MCF 10A (cell line): ENCODE measurements at regions not wholly inside any gene's neighbourhood (a gene's known extent, or its start where the extent isn't known, plus 50 kb on each side); places are given as distances from the start of the nearest gene placed in this dataset.

Experiments used
- BruUV-seq: library from RNA; stranded (reverse); fragments of 400-500 nt; replicated peaks from 2 replicates; lab custom pipeline; 2021; lab: Mats Ljungman, UMichigan
- CTCF ChIA-PET: fragments of 300-600 bp; sonication (Branson Sonifier 250); formaldehyde crosslinking; extraction: SDS; loops from one replicate; lab custom pipeline; 2021; ENCODE audit warnings: antibody characterized with exemption, inconsistent platforms; lab: Yijun Ruan, JAX
- POLR2A ChIA-PET: fragments of 300-600, 350-650 bp; sonication (Branson Sonifier 250); formaldehyde crosslinking; extraction: SDS; loops from one replicate; lab custom pipeline; 2020; ENCODE audit warnings: antibody characterized with exemption, inconsistent platforms; lab: Yijun Ruan, JAX
- DNase-seq: peaks from one replicate; pipeline ENCODE4 v3.0.0-alpha.2; 2018; ENCODE audit not compliant: unreplicated experiment
- H3K27ac Mint-ChIP-seq: one replicate; pipeline ENCODE4 v1.8.0; 2022; ENCODE audit warnings: mild to moderate bottlenecking, low read depth, mixed read lengths; ENCODE audit not compliant: unreplicated experiment
- H3K27me3 Mint-ChIP-seq: one replicate; pipeline ENCODE4 v1.8.0; 2022; ENCODE audit warnings: mixed read lengths; ENCODE audit not compliant: insufficient read depth, unreplicated experiment
- H3K36me3 Mint-ChIP-seq: one replicate; pipeline ENCODE4 v1.8.0; 2022; ENCODE audit warnings: mild to moderate bottlenecking, moderate library complexity, mixed read lengths; ENCODE audit not compliant: insufficient read depth, unreplicated experiment
- H3K4me1 Mint-ChIP-seq: one replicate; pipeline ENCODE4 v1.8.0; 2022; ENCODE audit warnings: mixed read lengths; ENCODE audit not compliant: insufficient read depth, unreplicated experiment
- H3K4me3 Mint-ChIP-seq: one replicate; pipeline ENCODE4 v1.8.0; 2022; ENCODE audit warnings: mild to moderate bottlenecking, moderate library complexity, mixed read lengths; ENCODE audit not compliant: unreplicated experiment
- H3K9me3 Mint-ChIP-seq: one replicate; pipeline ENCODE4 v1.8.0; 2022; ENCODE audit warnings: mixed read lengths; ENCODE audit not compliant: unreplicated experiment
- intact Hi-C: fragments of 100-400 bp; cut with micrococcal nuclease; formaldehyde crosslinking; loops from 2 replicates; pipeline ENCODE4 v1.14.1; 2022
- TF ChIP-seq, protein P1 (sequence below): fragments of 200-600 bp; IDR thresholded peaks from one replicate; pipeline ENCODE4 v1.8.0; 2022; ENCODE audit warnings: antibody characterized with exemption, mild to moderate bottlenecking; ENCODE audit not compliant: unreplicated experiment

DNA sequence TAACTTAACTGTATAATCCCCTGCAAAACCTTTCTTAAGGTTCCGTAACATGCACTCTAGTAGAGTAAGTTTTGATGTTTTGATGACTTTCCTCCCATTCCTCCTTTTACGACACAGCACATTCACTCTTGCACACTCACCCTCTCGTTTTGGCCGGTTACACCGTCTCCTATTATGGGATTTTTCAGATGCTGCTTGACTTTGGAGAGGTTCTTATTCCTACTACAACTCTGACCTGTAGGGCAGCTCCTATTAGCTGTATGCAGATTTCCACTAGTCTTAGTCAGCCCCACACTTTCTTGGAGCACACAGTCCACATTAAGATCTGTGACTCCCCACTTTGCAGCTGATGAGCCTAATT, 223.7 kb upstream of the SYNCRIP start:
- ChIA-PET POLR2A (interaction anchor here (0.6 to 0.8 kb wide), 2 partner anchors 73 to 188 kb away, joined by 3 to 4 read pairs; no protein-coding TSS in a partner anchor), CTCF (no interaction called here)
- TF ChIP-seq, protein P1, sequence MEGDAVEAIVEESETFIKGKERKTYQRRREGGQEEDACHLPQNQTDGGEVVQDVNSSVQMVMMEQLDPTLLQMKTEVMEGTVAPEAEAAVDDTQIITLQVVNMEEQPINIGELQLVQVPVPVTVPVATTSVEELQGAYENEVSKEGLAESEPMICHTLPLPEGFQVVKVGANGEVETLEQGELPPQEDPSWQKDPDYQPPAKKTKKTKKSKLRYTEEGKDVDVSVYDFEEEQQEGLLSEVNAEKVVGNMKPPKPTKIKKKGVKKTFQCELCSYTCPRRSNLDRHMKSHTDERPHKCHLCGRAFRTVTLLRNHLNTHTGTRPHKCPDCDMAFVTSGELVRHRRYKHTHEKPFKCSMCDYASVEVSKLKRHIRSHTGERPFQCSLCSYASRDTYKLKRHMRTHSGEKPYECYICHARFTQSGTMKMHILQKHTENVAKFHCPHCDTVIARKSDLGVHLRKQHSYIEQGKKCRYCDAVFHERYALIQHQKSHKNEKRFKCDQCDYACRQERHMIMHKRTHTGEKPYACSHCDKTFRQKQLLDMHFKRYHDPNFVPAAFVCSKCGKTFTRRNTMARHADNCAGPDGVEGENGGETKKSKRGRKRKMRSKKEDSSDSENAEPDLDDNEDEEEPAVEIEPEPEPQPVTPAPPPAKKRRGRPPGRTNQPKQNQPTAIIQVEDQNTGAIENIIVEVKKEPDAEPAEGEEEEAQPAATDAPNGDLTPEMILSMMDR = no peak
- Mint-ChIP-seq H3K27ac (no peak overlapping the region), H3K9me3 (no peaks in the 10 kb centered on the region), H3K4me3 (no peak overlapping the region), H3K4me1 (no peaks in the 10 kb centered on the region), H3K27me3 (no peaks in the 10 kb centered on the region), H3K36me3 (no peaks in the 10 kb centered on the region)
- peak; percentile 26 for DNase-seq
- intact Hi-C loops = no loop called here
- BruUV-seq = no TSS peak

DNA sequence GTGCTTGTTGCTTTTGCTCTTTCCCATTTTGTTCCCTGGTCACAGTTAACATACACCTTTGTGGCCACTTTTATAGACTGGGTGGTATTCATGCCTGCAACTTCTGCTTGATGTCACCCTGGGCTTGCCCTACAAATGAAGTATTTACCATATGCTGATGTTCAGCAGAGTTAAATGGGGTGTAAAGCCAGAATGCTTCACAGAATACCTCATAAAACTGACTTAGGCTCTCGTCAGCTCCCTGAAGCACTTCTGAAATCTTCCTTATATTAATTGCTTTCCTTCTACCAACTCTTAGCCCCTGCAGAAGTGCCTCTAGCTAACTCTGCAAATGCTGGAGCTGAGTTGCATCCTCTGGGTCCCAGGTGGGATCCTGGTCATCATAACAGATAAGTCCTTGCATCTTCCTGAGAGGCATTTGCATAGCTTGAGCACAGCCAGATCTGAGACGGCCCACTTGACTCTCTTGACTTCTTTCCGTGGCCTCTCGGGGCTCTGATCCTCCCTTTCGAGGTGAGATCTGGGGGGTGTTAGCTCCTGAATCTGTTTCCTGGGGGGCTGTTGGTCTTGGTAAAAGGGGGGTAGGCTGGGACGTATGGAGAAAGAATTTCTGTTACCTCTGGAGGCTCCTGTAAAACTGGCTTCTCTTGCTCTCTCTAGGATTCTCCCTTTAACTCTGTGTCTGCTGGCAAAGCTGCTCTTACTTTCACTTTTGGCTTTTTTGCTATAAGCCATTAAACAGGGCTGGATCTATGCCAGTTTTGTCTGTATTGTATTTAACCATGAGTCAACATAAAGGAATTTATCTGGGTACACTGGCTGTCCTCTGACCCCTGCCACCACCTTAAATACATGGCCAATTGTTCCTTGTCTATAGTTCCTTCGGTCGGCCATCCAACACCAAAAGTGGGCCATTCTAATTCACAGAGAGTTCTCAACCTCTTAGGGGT, 223.0 kb upstream of the SYNCRIP start:
- TF ChIP-seq, protein P1 = no peak
- H3K9me3 Mint-ChIP-seq = no peaks in the 10 kb centered on the region
- H3K36me3 Mint-ChIP-seq = no peaks in the 10 kb centered on the region
- no peak overlapping the region for H3K4me3 Mint-ChIP-seq
- POLR2A ChIA-PET = interaction anchor here (0.6 to 0.8 kb wide), 2 partner anchors 74 to 188 kb away, joined by 3 to 4 read pairs; no protein-coding TSS in a partner anchor
- no peaks in the 10 kb centered on the region for H3K4me1 Mint-ChIP-seq
- H3K27me3 Mint-ChIP-seq = no peaks in the 10 kb centered on the region
- BruUV-seq = no TSS peak
- CTCF ChIA-PET = interaction anchor here (0.6 to 1.3 kb wide), 4 partner anchors 12 to 767 kb away, joined by 3 to 5 read pairs (median 4); no protein-coding TSS in a partner anchor
- DNase-seq = peak; percentile 84
- H3K27ac Mint-ChIP-seq = no peak overlapping the region
- intact Hi-C loops = no loop called here

DNA sequence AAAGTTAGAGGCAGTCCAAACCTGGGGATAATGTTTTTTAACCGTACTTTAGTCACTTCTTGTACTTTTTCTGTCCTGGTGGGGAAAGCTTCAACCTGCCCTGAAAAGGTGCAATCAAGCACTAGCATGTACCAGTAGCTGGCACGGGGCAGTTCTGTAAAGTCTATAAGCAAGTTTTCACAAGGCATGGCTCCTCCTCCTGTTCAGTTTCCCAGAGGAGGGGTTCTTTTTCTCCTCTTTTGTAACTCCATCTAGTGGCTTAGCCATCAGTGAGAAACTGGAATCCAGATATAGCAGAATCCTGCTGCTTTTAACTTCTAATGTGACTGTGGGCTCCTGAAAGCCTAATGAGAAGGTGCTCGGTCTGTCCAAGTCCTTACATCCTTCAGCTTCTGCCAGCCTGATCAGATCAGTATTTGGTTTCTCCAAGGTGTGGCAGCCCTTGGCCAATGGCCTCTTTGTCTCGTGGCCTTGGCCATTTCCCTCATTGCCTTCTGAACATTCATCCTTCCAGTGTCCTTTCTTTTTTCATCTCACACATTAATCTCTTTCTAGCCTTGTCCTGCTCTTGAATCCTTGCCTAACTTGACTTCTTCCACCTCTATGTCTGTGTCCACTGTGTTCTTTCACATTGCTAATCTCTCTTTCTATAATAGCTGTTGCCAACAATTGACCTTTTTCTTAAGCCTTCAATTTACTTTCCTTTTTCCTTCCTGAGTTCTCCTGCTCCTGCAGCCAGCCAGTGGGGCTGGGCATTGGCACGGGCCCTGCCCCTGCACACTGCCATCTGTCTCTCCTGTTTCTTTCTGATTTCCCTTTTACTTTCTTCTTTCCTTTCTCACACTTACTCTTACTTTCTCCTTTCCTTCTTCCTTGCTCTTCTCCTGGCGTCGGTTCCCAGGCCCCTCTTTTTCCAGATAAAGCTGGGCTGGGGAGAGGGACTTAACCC, 222.0 kb upstream of the SYNCRIP start:
- H3K9me3 Mint-ChIP-seq = no peaks in the 10 kb centered on the region
- H3K4me3 Mint-ChIP-seq = no peak overlapping the region
- H3K27me3 Mint-ChIP-seq = no peaks in the 10 kb centered on the region
- no peak overlapping the region for H3K27ac Mint-ChIP-seq
- no peaks in the 10 kb centered on the region for H3K4me1 Mint-ChIP-seq
- intact Hi-C loops = no loop called here
- no TSS peak for BruUV-seq
- POLR2A ChIA-PET = no interaction called here
- TF ChIP-seq, protein P1 = no peak
- CTCF ChIA-PET = interaction anchor here (1.2 to 1.3 kb wide), 2 partner anchors 11 to 19 kb away, joined by 4 to 5 read pairs; no protein-coding TSS in a partner anchor
- no peaks in the 10 kb centered on the region for H3K36me3 Mint-ChIP-seq
- peak; percentile 65 for DNase-seq
